Middle frontal gyrus (tissue), 1 donor: ENCODE measurements at regions not wholly inside any gene's neighbourhood (a gene's known extent, or its start where the extent isn't known, plus 50 kb on each side); places are given as distances from the start of the nearest gene placed in this dataset.
A peak's percentile ranks its signal among the peaks of the same experiment; 100 is the strongest.

ENCODE experiments used
- DNase-seq: peaks from one replicate; pipeline ENCODE4 v3.0.0-alpha.2; 2015; ENCODE audit warnings: low spot score; ENCODE audit errors: extremely low spot score

GRCh38 chr3:182710557-182711157 lies 82.6 kb upstream of the ATP11B start:
- peak; percentile 12 for DNase-seq

- no peak for DNase-seq
Measured at GRCh38 chr3:182711261-182711683, 82.0 kb upstream of the ATP11B start.

GRCh38 chr3:182711853-182712252 lies 81.5 kb upstream of the ATP11B start:
- DNase-seq: no peak

GRCh38 chr3:182713111-182713510 lies 80.2 kb upstream of the ATP11B start:
- no peak for DNase-seq

GRCh38 chr3:182713743-182714517 lies 79.4 kb upstream of the ATP11B start:
- peak; percentile 31 for DNase-seq

GRCh38 chr3:182715006-182715405 lies 78.3 kb upstream of the ATP11B start:
- no peak for DNase-seq

GRCh38 chr3:182716114-182716688 lies 77.1 kb upstream of the ATP11B start:
- no peak for DNase-seq

GRCh38 chr3:182717216-182717615 lies 76.1 kb upstream of the ATP11B start:
- DNase-seq: no peak

- no peak for DNase-seq
Measured at GRCh38 chr3:182722907-182723306, 70.4 kb upstream of the ATP11B start.

GRCh38 chr3:182723596-182723995 lies 69.7 kb upstream of the ATP11B start:
- DNase-seq: no peak

GRCh38 chr3:182725372-182726251 lies 67.7 kb upstream of the ATP11B start:
- no peak for DNase-seq

- no peak for DNase-seq
Measured at GRCh38 chr3:182726258-182727142, 66.8 kb upstream of the ATP11B start.

GRCh38 chr3:182728238-182728637 lies 65.1 kb upstream of the ATP11B start:
- DNase-seq: no peak

- no peak for DNase-seq
Measured at GRCh38 chr3:182729903-182730674, 63.2 kb upstream of the ATP11B start.

GRCh38 chr3:182730675-182731042 lies 62.6 kb upstream of the ATP11B start:
- DNase-seq: no peak

- DNase-seq: no peak
Measured at GRCh38 chr3:182731764-182732163, 61.5 kb upstream of the ATP11B start.

- no peak for DNase-seq
Measured at GRCh38 chr3:182732232-182733015, 60.9 kb upstream of the ATP11B start.

- DNase-seq: no peak
Measured at GRCh38 chr3:182735672-182736071, 57.6 kb upstream of the ATP11B start.

- no peak for DNase-seq
Measured at GRCh38 chr3:182737825-182738224, 55.5 kb upstream of the ATP11B start.
